ENCODE measurements at regions not wholly inside any gene's neighbourhood (a gene's known extent, or its start where the extent isn't known, plus 50 kb on each side); places are given as distances from the start of the nearest gene placed in this dataset.
A peak's percentile ranks its signal among the peaks of the same experiment; 100 is the strongest.
"Not testable (repeated sequence)": the region's sequence is repeated elsewhere in the genome, so short reads cannot be mapped to it uniquely, and the experiment has no call there.

DNA sequence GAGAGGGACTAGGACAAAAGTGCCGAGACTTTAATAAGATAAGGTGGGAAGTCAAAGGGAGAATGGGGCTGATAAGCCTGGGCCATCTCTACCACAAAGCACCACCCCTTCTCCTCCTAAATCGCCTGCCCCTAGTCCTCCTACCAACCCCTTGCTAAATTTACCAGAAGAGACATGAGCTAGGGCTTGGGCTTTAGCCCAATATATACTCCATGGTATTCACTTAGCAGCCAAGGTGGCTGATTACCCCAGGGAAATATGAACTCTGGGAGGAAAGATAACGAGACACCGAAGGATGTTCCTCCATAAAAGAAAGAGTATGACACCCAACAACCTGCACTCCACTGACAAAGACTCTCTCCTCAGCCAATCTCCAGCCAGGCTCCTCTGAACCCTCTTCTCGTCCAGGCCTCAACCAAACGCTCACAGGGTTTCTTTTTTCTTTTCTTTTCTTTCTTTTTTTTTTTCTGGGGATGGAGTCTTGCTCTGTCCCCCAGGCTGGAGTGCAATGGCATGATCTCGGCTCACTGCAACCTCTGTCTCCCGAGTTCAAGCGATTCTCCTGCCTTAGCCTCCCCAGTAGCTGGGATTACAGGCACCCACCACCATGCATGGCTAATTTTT lies 610.2 kb downstream of the UQCRFS1 start:
- H3K27ac ChIP-seq: no peak overlapping the region
- in situ Hi-C loops (cut with MboI; ENCODE audit: low pct_unique_long_range_greater_than_20kb in 2 of 9, low sequenced_read_pairs in 9 of 9, unreplicated experiment in 9 of 9): loop anchor here in 1 of 9 experiments (25.0 kb wide), 1 partner anchor 140 kb away; no protein-coding TSS in a partner anchor
- 6 to 96% (median 82%) methylated on average over 3 to 9 of the region's 9 CpGs; no CpG with 5 or more reads in 3 of the 10 experiments for WGBS, 10 experiments
- ATAC-seq (replicated peaks in 6 of 8): no peak
- H3K4me1 ChIP-seq (replicated peaks in 1 of 2): peaks cover 7 to 11% of the 10 kb centered on the region in 2 donors
- no peak overlapping the region for H3K4me3 ChIP-seq

DNA sequence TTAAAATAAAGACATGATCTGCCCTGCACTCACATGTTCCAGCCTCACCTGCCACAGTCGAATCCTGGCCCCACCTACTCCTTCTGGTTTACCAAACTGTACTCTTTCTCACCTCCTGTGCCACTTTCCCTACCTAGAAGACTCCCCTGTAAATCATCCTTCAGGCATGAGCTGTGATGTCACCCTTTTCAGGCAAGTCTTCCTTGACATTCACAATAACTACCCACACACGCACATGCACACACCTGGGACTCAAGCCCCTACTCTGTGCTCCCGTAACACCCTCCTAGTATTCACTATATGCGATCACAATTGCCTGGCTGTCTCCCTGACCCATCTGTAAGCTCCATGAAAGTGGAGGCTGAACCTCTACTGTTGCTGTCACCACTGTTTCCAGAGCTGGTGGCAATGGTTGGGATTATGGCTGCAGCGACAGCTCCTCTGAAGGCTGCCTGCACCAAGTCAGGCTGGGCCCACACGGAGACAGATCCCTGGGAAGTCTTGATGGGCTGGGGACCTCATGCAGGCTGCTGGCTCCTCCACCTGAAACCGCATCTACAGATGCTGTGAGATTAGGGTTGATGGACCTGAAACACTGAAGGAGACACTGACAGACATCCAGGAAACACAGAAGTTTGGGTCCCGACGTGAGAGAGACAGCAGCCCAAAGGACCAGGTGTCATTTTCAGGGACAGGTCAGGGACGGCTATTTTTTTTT lies 611.1 kb downstream of the UQCRFS1 start:
- no peak for ATAC-seq (replicated peaks in 6 of 8)
- WGBS, 10 experiments: 16 to 100% (median 70%) methylated on average over 1 to 7 of the region's 10 CpGs; no CpG with 5 or more reads in 4 of the 10 experiments
- H3K4me1 ChIP-seq (replicated peaks in 1 of 2): peaks cover 13 to 20% of the 10 kb centered on the region in 2 donors
- no peak overlapping the region for H3K27ac ChIP-seq
- in situ Hi-C loops (cut with MboI; ENCODE audit: low pct_unique_long_range_greater_than_20kb in 2 of 9, low sequenced_read_pairs in 9 of 9, unreplicated experiment in 9 of 9): loop anchor here in 1 of 9 experiments (25.0 kb wide), 1 partner anchor 140 kb away; no protein-coding TSS in a partner anchor
- no peak overlapping the region for H3K4me3 ChIP-seq

DNA sequence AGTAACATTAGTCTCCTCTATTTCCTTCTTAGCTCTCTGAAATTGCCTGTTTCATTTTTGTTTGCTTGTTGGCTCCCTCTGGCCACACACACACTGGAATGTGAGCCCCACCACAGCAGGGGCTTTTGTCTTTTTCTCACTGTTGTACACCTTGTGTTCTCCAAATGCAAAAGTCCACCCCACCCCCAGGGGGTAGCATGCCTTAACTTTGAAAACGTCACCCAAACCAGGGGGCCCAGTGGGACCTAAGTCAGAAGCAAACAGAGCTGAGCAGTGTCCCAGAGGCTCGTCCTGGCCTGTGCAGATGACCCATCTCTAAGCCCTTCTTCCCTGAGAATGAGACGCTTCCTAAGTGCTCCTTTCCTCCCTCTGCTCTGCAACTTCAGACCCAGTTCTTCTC lies 614.1 kb downstream of the UQCRFS1 start:
- 0 to 60% (median 20%) methylated on average over 1 to 2 of the region's 3 CpGs; no CpG with 5 or more reads in 5 of the 10 experiments for WGBS, 10 experiments
- Histone ChIP-seq H3K4me3 (no peak overlapping the region), H3K27ac (no peak overlapping the region), H3K4me1 (replicated peaks in 1 of 2) (peaks cover 17 to 28% of the 10 kb centered on the region in 2 donors)
- in situ Hi-C loops (cut with MboI; ENCODE audit: low pct_unique_long_range_greater_than_20kb in 2 of 9, low sequenced_read_pairs in 9 of 9, unreplicated experiment in 9 of 9): no loop called here
- no peak for ATAC-seq (replicated peaks in 6 of 8)

DNA sequence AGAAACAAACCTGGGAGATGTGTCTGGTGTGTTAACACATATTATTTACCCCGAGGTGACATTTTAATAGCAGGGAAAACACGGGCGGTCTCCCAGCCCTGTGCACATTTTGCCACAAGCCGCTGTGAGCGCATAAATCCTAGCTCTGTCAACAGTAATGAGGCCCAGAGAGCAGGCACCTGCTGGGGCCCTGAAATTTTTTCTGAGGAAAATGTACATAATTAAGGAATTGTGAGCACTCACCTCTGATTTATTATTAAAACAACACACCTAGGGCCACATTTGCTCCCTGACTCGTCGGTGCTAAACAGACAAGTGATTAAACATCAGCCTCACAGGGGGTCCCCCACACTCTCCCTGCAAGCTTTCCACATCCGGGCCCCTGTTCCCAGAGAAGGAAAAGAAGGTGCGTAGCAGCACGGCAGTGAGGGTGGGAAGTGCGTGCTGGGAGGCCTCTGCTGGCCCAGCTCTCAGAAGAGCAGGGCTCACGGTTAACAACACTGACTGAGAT lies 616.3 kb downstream of the UQCRFS1 start:
- in situ Hi-C loops (cut with MboI; ENCODE audit: low pct_unique_long_range_greater_than_20kb in 2 of 9, low sequenced_read_pairs in 9 of 9, unreplicated experiment in 9 of 9): no loop called here
- H3K27ac ChIP-seq: peak overlapping the region in 1 of 2 donors; percentile 4
- WGBS, 10 experiments: 0 to 100% (median 50%) methylated on average over 1 to 9 of the region's 12 CpGs; no CpG with 5 or more reads in 1 of the 10 experiments
- no peak overlapping the region for H3K4me3 ChIP-seq
- peak; percentile 31 to 97 (median 96) for ATAC-seq (replicated peaks in 6 of 8)
- peaks cover 17 to 28% of the 10 kb centered on the region in 2 donors for H3K4me1 ChIP-seq (replicated peaks in 1 of 2)

- Histone ChIP-seq H3K4me3 (no peak overlapping the region), H3K27ac (no peak overlapping the region), H3K4me1 (replicated peaks in 1 of 2) (peaks cover 17 to 28% of the 10 kb centered on the region in 2 donors)
- WGBS, 10 experiments: 0 to 94% (median 69%) methylated on average over 2 to 4 of the region's 4 CpGs; no CpG with 5 or more reads in 3 of the 10 experiments
- in situ Hi-C loops (cut with MboI; ENCODE audit: low pct_unique_long_range_greater_than_20kb in 2 of 9, low sequenced_read_pairs in 9 of 9, unreplicated experiment in 9 of 9): no loop called here
- no peak for ATAC-seq (replicated peaks in 6 of 8)
Measured at GRCh38 chr19:28595722-28596480, 617.0 kb downstream of the UQCRFS1 start.

- H3K27ac ChIP-seq: no peak overlapping the region
- in situ Hi-C loops (cut with MboI; ENCODE audit: low pct_unique_long_range_greater_than_20kb in 2 of 9, low sequenced_read_pairs in 9 of 9, unreplicated experiment in 9 of 9): no loop called here
- 0 to 94% (median 50%) methylated on average over 1 to 2 of the region's 2 CpGs; no CpG with 5 or more reads in 3 of the 10 experiments for WGBS, 10 experiments
- peaks cover 10 to 17% of the 10 kb centered on the region in 2 donors for H3K4me1 ChIP-seq (replicated peaks in 1 of 2)
- no peak overlapping the region for H3K4me3 ChIP-seq
- ATAC-seq (replicated peaks in 6 of 8): no peak
Measured at GRCh38 chr19:28594737-28595136, 618.2 kb downstream of the UQCRFS1 start.

DNA sequence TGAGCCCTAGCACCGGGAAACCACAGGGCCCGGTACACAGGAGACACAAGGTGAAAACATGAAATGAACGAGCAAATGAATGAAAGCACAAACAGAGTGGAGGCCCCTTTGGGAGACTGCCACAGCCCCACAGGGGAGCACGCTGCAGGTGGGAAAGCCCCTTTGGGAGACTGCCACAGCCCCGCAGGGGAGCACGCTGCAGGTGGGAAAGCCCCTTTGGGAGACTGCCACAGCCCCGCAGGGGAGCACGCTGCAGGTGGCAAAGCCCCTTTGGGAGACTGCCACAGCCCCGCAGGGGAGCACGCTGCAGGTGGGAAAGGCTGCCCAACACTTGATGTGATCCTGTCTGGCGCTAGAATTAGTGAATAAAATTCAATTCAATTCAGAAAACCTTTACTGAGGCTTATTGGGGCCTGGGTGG lies 623.0 kb downstream of the UQCRFS1 start:
- H3K27ac ChIP-seq; in situ Hi-C loops (cut with MboI; ENCODE audit: low pct_unique_long_range_greater_than_20kb in 2 of 9, low sequenced_read_pairs in 9 of 9, unreplicated experiment in 9 of 9); H3K4me3 ChIP-seq; ATAC-seq (replicated peaks in 6 of 8): not testable (repeated sequence)
- 20 to 100% (median 84%) methylated on average over 1 to 3 of the region's 11 CpGs; no CpG with 5 or more reads in 4 of the 10 experiments for WGBS, 10 experiments
- H3K4me1 ChIP-seq (replicated peaks in 1 of 2): peaks cover 7 to 11% of the 10 kb centered on the region in 2 donors

DNA sequence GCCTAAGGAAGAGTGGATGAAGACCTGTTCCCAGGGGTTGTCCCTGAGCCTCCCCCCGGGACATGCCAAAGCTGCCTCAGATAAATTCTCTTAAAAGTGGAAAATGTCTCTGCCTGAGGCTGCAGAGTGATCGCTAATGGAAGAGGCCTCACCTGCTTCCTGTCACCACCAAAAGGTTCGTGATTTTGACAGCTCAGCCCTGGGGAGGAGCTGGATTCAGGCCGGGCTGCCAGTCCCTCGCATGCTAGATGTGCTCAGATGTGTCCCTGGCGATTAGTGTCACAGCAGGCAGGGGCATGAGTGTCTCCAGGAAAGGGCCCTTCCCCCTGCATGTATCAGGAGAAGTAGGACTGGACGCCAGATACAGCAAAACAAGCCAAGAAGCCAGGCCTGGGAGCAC lies 626.5 kb downstream of the UQCRFS1 start:
- Histone ChIP-seq H3K4me3 (no peak overlapping the region), H3K4me1 (replicated peaks in 1 of 2) (peaks cover 7 to 18% of the 10 kb centered on the region in 2 donors), H3K27ac (no peak overlapping the region)
- in situ Hi-C loops (cut with MboI; ENCODE audit: low pct_unique_long_range_greater_than_20kb in 2 of 9, low sequenced_read_pairs in 9 of 9, unreplicated experiment in 9 of 9): no loop called here
- WGBS, 10 experiments: 0 to 76% (median 58%) methylated on average over 1 to 5 of the region's 7 CpGs; no CpG with 5 or more reads in 4 of the 10 experiments
- peak in 3 of 8 experiments; percentile 42 to 64 (median 45) for ATAC-seq (replicated peaks in 6 of 8)

DNA sequence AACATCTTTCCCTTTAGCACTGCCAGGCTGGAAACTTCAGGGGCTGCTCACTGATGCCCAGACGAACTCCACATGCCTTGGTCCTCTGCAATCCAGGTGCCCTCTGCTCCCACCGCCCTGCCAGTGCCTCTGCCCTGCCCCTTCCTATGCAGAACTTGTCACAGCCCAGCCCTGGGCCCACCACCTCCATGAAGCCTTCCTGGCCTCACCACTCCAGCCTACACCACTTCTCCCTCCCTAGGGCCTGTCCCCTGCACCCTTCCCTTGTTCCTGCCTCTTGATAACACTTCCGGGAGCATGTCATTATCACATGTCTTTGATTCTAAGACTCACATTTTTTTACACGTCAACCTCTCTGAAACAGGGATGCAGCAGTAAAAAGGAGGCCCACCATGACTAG lies 627.2 kb downstream of the UQCRFS1 start:
- Histone ChIP-seq H3K4me1 (replicated peaks in 1 of 2) (peaks cover 7 to 18% of the 10 kb centered on the region in 2 donors), H3K27ac (no peak overlapping the region), H3K4me3 (no peak overlapping the region)
- in situ Hi-C loops (cut with MboI; ENCODE audit: low pct_unique_long_range_greater_than_20kb in 2 of 9, low sequenced_read_pairs in 9 of 9, unreplicated experiment in 9 of 9): no loop called here
- WGBS, 10 experiments: 5 to 86% (median 78%) methylated on average over 1 to 4 of the region's 4 CpGs; no CpG with 5 or more reads in 4 of the 10 experiments
- ATAC-seq (replicated peaks in 6 of 8): no peak

DNA sequence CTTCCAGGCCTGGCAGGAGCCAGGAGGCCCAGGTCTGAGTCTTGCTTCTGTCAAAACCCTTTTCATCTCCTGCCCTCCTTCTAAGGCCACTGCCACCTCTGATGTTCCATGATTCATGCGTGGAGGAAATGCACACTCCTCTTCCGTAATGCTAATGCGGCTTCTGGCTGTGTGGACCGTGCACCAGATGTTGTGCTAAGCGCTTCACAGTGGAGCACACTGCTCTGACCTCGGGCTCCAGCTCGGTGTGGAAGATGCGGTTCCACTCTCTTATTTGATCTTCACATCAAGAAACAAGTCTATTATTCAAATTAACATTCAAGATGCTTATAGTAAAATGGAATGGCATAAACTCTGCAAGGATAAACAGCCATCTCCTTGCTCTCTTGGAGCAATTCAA lies 629.2 kb downstream of the UQCRFS1 start:
- in situ Hi-C loops (cut with MboI; ENCODE audit: low pct_unique_long_range_greater_than_20kb in 2 of 9, low sequenced_read_pairs in 9 of 9, unreplicated experiment in 9 of 9): no loop called here
- H3K4me1 ChIP-seq (replicated peaks in 1 of 2): peaks cover 10 to 18% of the 10 kb centered on the region in 2 donors
- H3K27ac ChIP-seq: no peak overlapping the region
- no peak overlapping the region for H3K4me3 ChIP-seq
- 6 to 87% (median 70%) methylated on average over 1 to 7 of the region's 8 CpGs; no CpG with 5 or more reads in 4 of the 10 experiments for WGBS, 10 experiments
- peak; percentile 21 to 92 (median 68) for ATAC-seq (replicated peaks in 6 of 8)

- peak in 6 of 8 experiments; percentile 29 to 80 (median 50) for ATAC-seq (replicated peaks in 6 of 8)
- in situ Hi-C loops (cut with MboI; ENCODE audit: low pct_unique_long_range_greater_than_20kb in 2 of 9, low sequenced_read_pairs in 9 of 9, unreplicated experiment in 9 of 9): no loop called here
- no peak overlapping the region for H3K27ac ChIP-seq
- peaks cover 10 to 18% of the 10 kb centered on the region in 2 donors for H3K4me1 ChIP-seq (replicated peaks in 1 of 2)
- no peak overlapping the region for H3K4me3 ChIP-seq
- WGBS, 10 experiments: 0 to 88% (median 67%) methylated on average over 1 to 3 of the region's 3 CpGs; no CpG with 5 or more reads in 3 of the 10 experiments
Measured at GRCh38 chr19:28583242-28583641, 629.7 kb downstream of the UQCRFS1 start.

- H3K4me3 ChIP-seq: no peak overlapping the region
- H3K4me1 ChIP-seq (replicated peaks in 1 of 2): peaks cover 12 to 21% of the 10 kb centered on the region in 2 donors
- in situ Hi-C loops (cut with MboI; ENCODE audit: low pct_unique_long_range_greater_than_20kb in 2 of 9, low sequenced_read_pairs in 9 of 9, unreplicated experiment in 9 of 9): no loop called here
- WGBS, 10 experiments: 0 to 71% (median 20%) methylated on average over 1 to 2 of the region's 2 CpGs; no CpG with 5 or more reads in 1 of the 10 experiments
- peak in 3 of 8 experiments; percentile 14 to 63 (median 61) for ATAC-seq (replicated peaks in 6 of 8)
- H3K27ac ChIP-seq: no peak overlapping the region
Measured at GRCh38 chr19:28582796-28583195, 630.2 kb downstream of the UQCRFS1 start.

Data from motor neuron (in vitro differentiated cells).